Activated naive CD8-positive, alpha-beta T cell treated with anti-CD3 and anti-CD28 coated beads, Interleukin-2, amount 10 ng/mL, durations not matched to agents 7 days and 5 days (primary cell): ENCODE measurements at regions not wholly inside any gene's neighbourhood (a gene's known extent, or its start where the extent isn't known, plus 50 kb on each side); places are given as distances from the start of the nearest gene placed in this dataset.

Experiments used
- ATAC-seq: fragments of 150-1000 bp; cut with Tn5 transposase; one replicate; pipeline ENCODE4 v1.10.0; 2021; ENCODE audit warnings: low read depth, moderate library complexity
- POLR2A ChIA-PET: fragments of 350-600 bp; sonication (Branson Sonifier 250); formaldehyde crosslinking; loops from one replicate; lab custom pipeline; 2021; ENCODE audit warnings: antibody characterized with exemption; lab: Charles Lee
- DNase-seq: peaks from one replicate; pipeline ENCODE4 v3.0.0; 2021
- H3K27ac Mint-ChIP-seq: one replicate; pipeline ENCODE4 v1.8.0; 2022; ENCODE audit warnings: mild to moderate bottlenecking, mixed read lengths
- H3K27me3 Mint-ChIP-seq: one replicate; pipeline ENCODE4 v1.8.0; 2022; ENCODE audit warnings: mild to moderate bottlenecking, moderate library complexity, mixed read lengths
- H3K36me3 Mint-ChIP-seq: one replicate; pipeline ENCODE4 v1.8.0; 2021; ENCODE audit warnings: mild to moderate bottlenecking, mixed read lengths
- H3K4me1 Mint-ChIP-seq: one replicate; pipeline ENCODE4 v1.8.0; 2021; ENCODE audit warnings: mixed read lengths
- H3K4me3 Mint-ChIP-seq: one replicate; pipeline ENCODE4 v1.8.0; 2022; ENCODE audit warnings: mild to moderate bottlenecking, moderate library complexity, mixed read lengths
- H3K9me3 Mint-ChIP-seq: one replicate; pipeline ENCODE4 v1.8.0; 2021; ENCODE audit warnings: mixed read lengths

DNA sequence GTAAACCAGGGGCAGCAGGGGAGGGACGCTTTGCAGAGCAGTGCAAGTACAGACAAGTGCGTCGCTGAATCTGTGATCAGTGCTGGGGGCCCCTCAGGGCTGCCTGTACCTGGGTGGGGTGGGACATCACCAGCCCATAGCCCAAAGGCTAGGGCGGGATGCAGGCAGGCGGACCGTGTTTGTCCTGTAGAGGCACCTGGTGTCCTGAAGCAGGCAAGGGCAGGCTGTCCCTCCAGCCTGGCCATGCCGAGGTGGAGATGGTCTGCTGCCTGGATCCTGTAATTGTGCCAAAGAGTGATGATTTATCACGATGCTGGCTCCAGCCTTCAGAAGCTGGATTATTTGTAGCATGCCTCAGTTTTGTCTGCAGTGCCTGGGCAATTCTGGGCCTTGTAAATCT is 137.9 kb upstream of the GSE1 start:
- no peak overlapping the region for H3K27ac Mint-ChIP-seq
- no peak overlapping the region for H3K4me3 Mint-ChIP-seq
- no peaks in the 10 kb centered on the region for H3K9me3 Mint-ChIP-seq
- H3K4me1 Mint-ChIP-seq, result no peaks in the 10 kb centered on the region
- DNase-seq (no peak), ATAC-seq (no peak)
- POLR2A ChIA-PET, result no interaction called here
- peaks cover 2% of the 10 kb centered on the region for H3K27me3 Mint-ChIP-seq
- no peaks in the 10 kb centered on the region for H3K36me3 Mint-ChIP-seq

DNA sequence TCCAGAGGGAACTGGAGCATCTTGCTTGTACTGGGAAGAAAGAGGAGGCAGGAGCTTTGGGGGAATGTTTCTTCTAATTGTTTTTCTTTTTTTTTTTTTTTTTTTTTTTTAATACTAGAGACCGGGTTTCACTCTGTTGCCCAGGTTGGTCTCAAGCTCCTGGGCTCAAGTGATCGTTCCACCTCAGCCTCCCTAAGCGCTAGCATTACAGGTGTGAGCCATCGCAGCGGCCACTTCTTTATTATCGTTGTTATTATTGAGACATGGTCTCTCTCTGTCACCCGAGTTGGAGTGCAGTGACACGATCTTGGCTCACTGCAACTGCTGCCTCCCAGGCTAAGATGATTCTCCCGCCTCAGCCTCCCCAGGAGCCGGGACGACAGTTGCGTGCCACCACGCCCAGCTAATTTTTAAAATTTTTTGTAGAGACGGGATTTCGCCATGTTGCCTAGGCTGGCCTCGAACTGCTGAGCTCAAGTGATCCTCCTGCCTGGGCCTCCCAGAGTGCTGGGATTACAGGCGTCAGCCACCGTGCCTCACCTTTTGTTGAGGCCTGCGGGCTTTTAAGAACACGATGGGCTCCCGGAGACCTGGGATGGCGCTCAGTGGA is 137.3 kb upstream of the GSE1 start:
- ATAC-seq (no peak), DNase-seq (no peak)
- no peak overlapping the region for H3K27ac Mint-ChIP-seq
- no peak overlapping the region for H3K4me3 Mint-ChIP-seq
- H3K4me1 Mint-ChIP-seq, result no peaks in the 10 kb centered on the region
- H3K27me3 Mint-ChIP-seq, result peaks cover 2% of the 10 kb centered on the region
- H3K36me3 Mint-ChIP-seq, result no peaks in the 10 kb centered on the region
- H3K9me3 Mint-ChIP-seq, result no peaks in the 10 kb centered on the region
- POLR2A ChIA-PET, result interaction anchor here (0.6 kb wide), 1 partner anchor 9 kb away, joined by 4 read pairs; no protein-coding TSS in a partner anchor

DNA sequence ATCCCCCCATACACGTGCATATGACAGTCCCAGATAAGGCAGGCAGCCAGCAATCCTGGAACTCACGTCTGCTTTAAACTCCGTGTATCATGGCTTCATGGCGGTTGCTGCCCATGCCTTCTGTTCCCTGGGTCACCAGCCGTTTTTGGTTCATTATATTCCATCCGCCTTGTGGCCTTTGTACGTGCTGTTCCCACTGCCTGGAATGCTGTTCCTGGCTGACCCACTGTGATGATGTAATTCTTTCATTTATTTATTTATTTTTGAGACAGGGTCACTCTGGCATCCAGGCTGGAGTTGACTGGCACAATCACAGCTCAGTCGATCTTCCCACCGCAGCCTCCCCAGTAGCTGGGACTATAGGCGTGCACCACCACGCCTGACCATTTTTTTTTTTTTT is 136.7 kb upstream of the GSE1 start:
- H3K9me3 Mint-ChIP-seq, result no peaks in the 10 kb centered on the region
- POLR2A ChIA-PET, result interaction anchor here (0.6 kb wide), 1 partner anchor 10 kb away, joined by 4 read pairs; no protein-coding TSS in a partner anchor
- peaks cover 5% of the 10 kb centered on the region for H3K27me3 Mint-ChIP-seq
- H3K27ac Mint-ChIP-seq, result no peak overlapping the region
- H3K36me3 Mint-ChIP-seq, result no peaks in the 10 kb centered on the region
- no peak overlapping the region for H3K4me3 Mint-ChIP-seq
- no peaks in the 10 kb centered on the region for H3K4me1 Mint-ChIP-seq
- DNase-seq (no peak), ATAC-seq (no peak)

DNA sequence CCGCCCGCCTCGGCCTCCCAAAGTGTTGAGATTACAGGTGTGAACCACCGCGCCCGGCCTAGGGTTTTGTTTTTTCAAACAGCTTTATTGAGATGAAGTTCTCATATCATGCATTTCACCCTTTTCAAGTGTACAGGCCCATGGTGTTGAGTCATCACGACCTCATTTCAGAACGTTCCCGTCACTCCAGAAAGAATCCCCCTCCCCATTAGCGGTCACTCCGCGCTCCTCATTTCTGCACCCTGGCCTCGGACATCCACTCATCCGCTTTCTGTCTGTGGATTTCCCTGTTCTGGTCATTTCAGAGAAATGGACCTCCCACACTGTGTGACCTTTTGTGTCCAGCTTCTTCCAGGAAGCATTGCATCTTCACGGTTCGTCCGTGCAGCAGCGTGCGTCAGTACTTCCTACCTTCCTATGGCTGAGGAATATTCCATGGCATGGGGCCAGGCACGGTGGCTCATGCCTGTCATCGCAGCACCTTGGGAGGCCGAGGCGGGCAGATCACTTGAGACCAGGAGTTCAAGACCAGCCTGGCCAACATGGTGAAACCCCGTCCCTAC is 135.2 kb upstream of the GSE1 start:
- Mint-ChIP-seq H3K36me3 (no peaks in the 10 kb centered on the region), H3K27ac (no peak overlapping the region), H3K4me3 (no peak overlapping the region), H3K27me3 (peaks cover 6% of the 10 kb centered on the region), H3K9me3 (no peaks in the 10 kb centered on the region), H3K4me1 (no peaks in the 10 kb centered on the region)
- no peak for DNase-seq
- POLR2A ChIA-PET, result interaction anchor here (0.6 kb wide), 1 partner anchor 23 kb away, joined by 4 read pairs; no protein-coding TSS in a partner anchor
- no peak for ATAC-seq

DNA sequence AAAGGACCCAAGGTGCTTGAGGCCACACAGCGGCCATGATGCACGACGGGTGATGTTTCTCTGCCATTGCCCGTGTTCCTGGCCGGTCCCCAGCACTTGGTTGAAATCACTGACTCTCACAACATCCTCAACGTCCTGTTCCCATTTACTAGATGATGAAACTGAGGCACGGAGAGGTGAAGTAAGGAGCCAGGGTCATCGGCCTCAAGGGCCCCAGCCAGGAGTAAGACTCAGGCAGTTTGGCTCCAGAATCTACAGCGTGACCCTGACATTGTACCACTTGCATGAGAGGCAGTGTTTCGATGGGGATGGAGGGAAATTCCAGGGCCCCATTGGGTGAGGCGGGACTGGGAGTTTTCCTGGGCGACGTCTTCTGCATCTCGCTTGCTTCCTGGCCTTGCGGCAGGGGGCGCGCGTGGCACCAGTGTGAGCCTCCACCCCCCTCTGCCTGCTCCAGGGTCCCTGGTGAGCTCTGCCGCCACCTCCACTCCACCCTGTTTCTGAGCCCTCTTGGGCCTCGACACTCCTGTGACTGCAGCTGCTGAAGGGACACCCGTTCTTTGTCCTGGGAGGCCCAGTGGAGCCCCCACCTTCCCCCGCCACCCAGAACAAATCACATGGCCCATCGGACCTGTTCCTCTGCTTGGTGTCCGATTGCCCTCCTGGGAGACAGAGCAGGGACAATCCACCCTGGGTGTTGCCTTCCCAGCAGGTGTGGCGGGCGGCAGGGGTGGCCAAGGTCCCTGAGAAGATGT is 133.0 kb upstream of the GSE1 start:
- ATAC-seq, result no peak
- POLR2A ChIA-PET, result no interaction called here
- Mint-ChIP-seq H3K4me3 (no peak overlapping the region), H3K36me3 (no peaks in the 10 kb centered on the region), H3K4me1 (no peaks in the 10 kb centered on the region), H3K27ac (no peak overlapping the region), H3K27me3 (peaks cover 6% of the 10 kb centered on the region), H3K9me3 (no peaks in the 10 kb centered on the region)
- DNase-seq, result no peak

DNA sequence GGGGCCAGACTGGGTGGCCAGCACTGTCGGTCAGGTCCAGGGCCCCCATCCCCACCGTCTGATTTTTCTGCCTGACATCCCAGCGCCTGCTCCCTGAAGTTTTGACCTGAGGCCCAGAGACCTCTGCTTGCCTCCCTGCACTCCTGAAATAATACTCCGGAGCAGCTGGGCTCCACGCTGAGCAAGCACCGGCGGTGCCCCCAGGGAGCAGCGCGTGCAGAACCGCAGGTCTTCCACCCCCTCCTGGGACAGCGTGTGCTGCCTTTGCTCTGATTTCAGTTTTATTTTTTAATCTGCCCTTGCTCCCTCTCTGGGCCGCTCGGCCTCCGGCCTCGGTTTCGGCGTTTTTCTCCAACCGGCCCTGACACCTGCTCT is 132.4 kb upstream of the GSE1 start:
- no peaks in the 10 kb centered on the region for H3K9me3 Mint-ChIP-seq
- no peaks in the 10 kb centered on the region for H3K36me3 Mint-ChIP-seq
- ATAC-seq (no peak), DNase-seq (no peak)
- H3K4me3 Mint-ChIP-seq, result no peak overlapping the region
- no peak overlapping the region for H3K27ac Mint-ChIP-seq
- H3K27me3 Mint-ChIP-seq, result peaks cover 6% of the 10 kb centered on the region
- POLR2A ChIA-PET, result no interaction called here
- no peaks in the 10 kb centered on the region for H3K4me1 Mint-ChIP-seq

DNA sequence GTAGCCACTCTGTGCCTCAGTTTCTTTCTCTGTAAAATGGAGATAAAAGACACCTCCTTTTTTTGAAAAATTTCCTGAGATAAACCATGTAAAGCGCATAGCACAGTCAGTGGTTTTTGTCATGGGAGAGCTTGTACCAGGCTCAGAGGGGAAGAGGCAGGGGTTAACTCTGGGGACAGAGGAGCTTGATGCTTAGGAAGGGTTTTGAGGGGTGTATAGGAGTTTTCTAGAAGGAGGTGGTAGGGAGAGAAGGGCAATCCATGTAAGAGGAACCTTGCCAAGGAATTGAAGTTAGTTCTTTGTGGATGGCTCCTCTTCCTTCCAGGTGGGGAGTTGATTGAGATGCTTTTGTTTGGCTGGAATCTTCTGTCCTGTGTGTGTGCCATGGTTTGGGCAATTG is 131.9 kb upstream of the GSE1 start:
- POLR2A ChIA-PET, result no interaction called here
- H3K4me1 Mint-ChIP-seq, result no peaks in the 10 kb centered on the region
- no peak overlapping the region for H3K4me3 Mint-ChIP-seq
- no peaks in the 10 kb centered on the region for H3K36me3 Mint-ChIP-seq
- ATAC-seq (no peak), DNase-seq (no peak)
- no peaks in the 10 kb centered on the region for H3K9me3 Mint-ChIP-seq
- H3K27ac Mint-ChIP-seq, result no peak overlapping the region
- peaks cover 6% of the 10 kb centered on the region for H3K27me3 Mint-ChIP-seq

DNA sequence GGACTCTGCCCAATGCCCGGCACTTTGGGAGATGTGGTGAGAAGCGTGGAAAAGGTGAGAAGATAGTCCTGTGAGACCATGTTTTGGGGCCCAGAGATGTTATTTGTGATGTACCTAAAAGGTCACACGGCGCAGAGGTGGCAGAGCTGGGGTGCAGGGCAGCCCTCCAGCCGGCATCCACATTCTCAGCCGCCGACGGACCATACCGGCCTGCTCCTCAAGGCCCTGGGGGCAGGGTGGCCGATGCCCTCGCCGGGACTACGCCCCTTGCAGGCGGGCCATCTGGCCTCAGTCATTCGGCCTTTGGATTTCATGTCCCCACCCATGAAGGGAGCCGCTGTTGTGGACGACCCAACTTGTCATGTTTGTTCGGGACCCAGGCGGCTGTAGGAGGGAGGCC is 131.4 kb upstream of the GSE1 start:
- Mint-ChIP-seq H3K4me3 (no peak overlapping the region), H3K27ac (no peak overlapping the region), H3K4me1 (no peaks in the 10 kb centered on the region), H3K36me3 (no peaks in the 10 kb centered on the region), H3K27me3 (peaks cover 6% of the 10 kb centered on the region), H3K9me3 (no peaks in the 10 kb centered on the region)
- ATAC-seq, result no peak
- DNase-seq, result no peak
- POLR2A ChIA-PET, result no interaction called here

DNA sequence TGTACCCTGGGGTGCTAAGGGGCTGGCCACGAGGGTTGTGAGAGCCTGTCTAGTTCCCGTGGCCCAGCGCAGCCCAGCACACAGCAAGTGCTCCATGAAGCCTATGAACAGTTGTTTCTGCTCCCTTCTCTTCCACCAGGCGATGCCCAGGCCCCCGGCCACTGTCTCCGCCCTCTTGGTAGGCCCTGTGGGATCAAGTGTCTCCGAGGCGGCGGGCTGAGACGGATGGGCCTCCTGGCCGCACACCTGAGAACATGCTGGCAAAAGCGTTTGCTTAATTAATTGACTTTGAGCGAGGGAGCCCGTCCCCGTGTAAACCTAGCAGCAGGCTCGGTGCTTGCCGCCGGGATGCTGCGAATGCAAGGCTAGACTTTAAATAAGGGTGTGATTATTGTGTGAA is 129.7 kb upstream of the GSE1 start:
- no peak for ATAC-seq

DNA sequence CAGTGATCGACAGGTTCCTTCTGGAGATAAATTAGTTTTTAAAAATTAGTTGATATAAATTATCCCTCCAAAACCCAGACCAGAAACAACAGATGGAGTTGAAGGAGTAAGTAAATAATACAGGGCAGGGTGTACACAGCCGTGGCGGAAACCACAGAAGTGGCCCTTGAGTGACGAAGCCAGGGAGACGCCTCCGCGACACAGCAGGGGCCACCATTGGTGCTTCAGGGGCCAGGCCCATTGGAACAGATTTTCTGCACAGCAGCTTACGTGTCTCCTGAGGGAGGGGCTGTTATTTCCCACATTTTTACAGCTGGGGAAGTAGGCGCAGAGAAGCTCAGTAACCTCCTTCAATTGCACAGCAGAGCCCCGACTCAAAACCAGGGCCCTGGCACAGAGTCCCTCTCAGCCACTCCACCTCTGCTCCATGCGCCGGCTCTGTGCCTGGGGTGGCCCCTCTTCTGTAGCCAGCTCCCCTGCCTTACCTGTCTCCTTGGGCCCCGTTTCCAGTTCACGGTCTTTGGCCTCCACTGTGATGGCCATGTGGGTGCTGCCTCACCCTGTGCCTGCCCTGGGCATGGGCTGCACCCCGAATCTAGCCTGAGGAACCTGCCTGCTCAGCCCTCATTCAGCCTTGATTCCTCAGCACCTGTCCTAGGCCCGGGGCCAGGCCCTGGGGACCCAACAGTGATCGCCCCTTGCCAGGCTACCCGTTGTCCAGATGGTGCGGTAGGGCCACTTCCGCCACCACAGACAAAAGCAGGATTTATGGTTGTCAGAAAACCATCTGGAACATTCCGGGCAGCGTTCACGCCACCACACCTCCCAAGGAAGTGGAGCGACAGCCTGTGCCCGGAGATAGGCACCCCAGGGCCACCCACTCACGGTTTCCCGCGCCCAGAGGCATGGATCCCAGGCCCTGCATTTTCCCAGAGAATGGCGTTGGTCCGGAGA is 128.5 kb upstream of the GSE1 start:
- Mint-ChIP-seq H3K4me3 (no peak overlapping the region), H3K36me3 (no peaks in the 10 kb centered on the region), H3K27me3 (peaks cover 5% of the 10 kb centered on the region), H3K9me3 (no peaks in the 10 kb centered on the region), H3K27ac (no peak overlapping the region), H3K4me1 (no peaks in the 10 kb centered on the region)
- DNase-seq (no peak), ATAC-seq (peak; percentile 18)
- POLR2A ChIA-PET, result no interaction called here

More for the DNA sequence above, 129.7 kb upstream of the GSE1 start:
- no peak for DNase-seq
- H3K27me3 Mint-ChIP-seq, result peaks cover 6% of the 10 kb centered on the region
- H3K4me1 Mint-ChIP-seq, result no peaks in the 10 kb centered on the region
- H3K36me3 Mint-ChIP-seq, result no peaks in the 10 kb centered on the region
- no peak overlapping the region for H3K4me3 Mint-ChIP-seq
- no peaks in the 10 kb centered on the region for H3K9me3 Mint-ChIP-seq
- POLR2A ChIA-PET, result no interaction called here
- no peak overlapping the region for H3K27ac Mint-ChIP-seq

DNA sequence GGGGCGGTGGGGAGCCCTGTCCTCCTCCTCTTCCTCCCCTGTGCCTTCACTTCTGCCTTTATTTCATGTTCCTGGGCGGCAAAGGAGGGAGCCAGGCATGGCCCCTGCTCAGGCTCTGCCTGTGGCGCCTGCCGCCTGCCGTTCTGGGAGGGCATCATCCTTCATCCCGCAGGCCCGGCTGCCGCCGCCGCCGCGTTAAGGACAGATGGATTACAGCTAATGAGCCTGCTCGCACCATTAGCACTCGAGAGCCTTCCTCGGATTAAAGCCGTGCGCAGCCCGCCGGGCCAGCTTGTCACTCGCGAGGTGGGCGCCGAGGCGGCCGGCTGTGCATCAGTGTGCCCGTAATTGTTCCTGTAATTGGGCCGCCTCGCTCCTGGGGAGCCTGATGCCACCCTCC is 127.7 kb upstream of the GSE1 start:
- Mint-ChIP-seq H3K27me3 (peaks cover 8% of the 10 kb centered on the region), H3K36me3 (no peaks in the 10 kb centered on the region), H3K4me1 (no peaks in the 10 kb centered on the region), H3K4me3 (no peak overlapping the region), H3K27ac (no peak overlapping the region), H3K9me3 (no peaks in the 10 kb centered on the region)
- no peak for DNase-seq
- POLR2A ChIA-PET, result no interaction called here
- no peak for ATAC-seq

DNA sequence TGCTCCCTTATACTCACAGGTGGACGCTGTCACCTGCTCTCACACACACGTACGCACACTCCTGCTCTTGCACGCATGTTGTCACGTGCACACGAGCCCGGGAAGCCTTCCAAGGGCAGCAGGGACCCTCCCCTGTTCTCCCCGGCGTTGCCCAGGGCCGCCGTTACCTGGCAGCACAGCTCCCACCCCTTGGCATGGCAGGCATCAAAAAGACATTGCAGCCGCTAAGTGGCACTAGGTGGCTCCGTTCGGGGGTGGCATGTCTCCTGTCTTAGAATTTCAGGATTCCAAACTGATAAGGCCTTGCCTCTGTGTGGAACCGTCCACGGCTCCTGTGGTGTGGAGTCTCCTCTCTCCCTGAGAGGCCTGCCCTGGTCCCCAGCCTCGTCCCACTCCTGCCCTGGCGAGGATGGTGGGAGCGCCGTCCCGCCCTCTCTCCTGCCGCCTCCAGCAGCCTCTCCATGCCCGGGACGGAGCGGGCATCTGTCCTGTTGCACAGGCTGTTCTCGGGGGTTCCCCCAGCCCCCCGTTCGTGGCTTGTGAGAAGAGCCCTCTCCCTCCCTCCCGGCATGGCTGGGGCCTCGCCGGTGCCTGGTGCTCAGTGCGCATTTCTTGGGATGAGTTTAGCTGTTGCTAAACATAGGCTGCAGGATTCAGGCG is 126.7 kb upstream of the GSE1 start:
- H3K4me1 Mint-ChIP-seq, result peaks cover 4% of the 10 kb centered on the region
- DNase-seq (no peak), ATAC-seq (no peak)
- peaks cover 5% of the 10 kb centered on the region for H3K27me3 Mint-ChIP-seq
- no peaks in the 10 kb centered on the region for H3K36me3 Mint-ChIP-seq
- POLR2A ChIA-PET, result no interaction called here
- H3K4me3 Mint-ChIP-seq, result no peak overlapping the region
- no peaks in the 10 kb centered on the region for H3K9me3 Mint-ChIP-seq
- H3K27ac Mint-ChIP-seq, result peak overlapping the region; percentile 26

DNA sequence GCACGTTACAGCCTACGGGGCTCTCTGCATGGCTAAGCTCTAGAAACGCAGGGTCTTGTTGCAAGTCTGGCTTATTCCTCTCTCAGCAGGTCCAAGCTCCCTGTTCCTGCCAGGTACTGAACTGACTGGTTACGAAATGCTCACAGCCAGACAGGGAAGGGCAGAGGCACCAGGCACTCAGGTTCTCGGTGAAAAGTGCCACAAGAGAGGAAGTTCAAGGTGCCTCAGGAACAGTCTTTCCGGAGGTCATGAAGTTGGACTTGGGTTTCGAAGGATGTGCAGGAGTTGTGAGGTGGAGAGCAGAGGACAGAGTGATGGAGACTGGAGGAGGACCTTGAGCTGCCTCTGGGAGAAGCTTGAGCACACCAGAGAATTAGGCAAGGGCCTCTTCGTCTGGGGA is 124.7 kb upstream of the GSE1 start:
- POLR2A ChIA-PET, result no interaction called here
- Mint-ChIP-seq H3K27me3 (peaks cover 3% of the 10 kb centered on the region), H3K27ac (no peak overlapping the region), H3K36me3 (no peaks in the 10 kb centered on the region), H3K4me3 (no peak overlapping the region), H3K9me3 (no peaks in the 10 kb centered on the region), H3K4me1 (peaks cover 11% of the 10 kb centered on the region)
- ATAC-seq (no peak), DNase-seq (no peak)
